OCI-LY3 (cell line): ENCODE measurements at regions not wholly inside any gene's neighbourhood (a gene's known extent, or its start where the extent isn't known, plus 50 kb on each side); places are given as distances from the start of the nearest gene placed in this dataset.

Experiments used
- CTCF ChIP-seq: fragments of 200-600, 300-600 bp; sonication (generic); IDR thresholded peaks from 2 replicates; pipeline ENCODE4 v1.5.1; 2014; ENCODE audit warnings: antibody characterized with exemption, low read length, low read depth
- EZH2phosphoT487 ChIP-seq: fragments of 200-600 bp; shearing (Covaris generic); IDR thresholded peaks from 2 replicates; pipeline ENCODE4 v1.6.1; 2018; ENCODE audit warnings: antibody characterized with exemption, mixed run types, low read depth

- TF ChIP-seq CTCF (no peak), EZH2phosphoT487 (no peak)
These were observed 413.5 kb upstream of the STXBP6 start for GRCh38 chr14:25463480-25463879.
